ENCODE measurements at regions not wholly inside any gene's neighbourhood (a gene's known extent, or its start where the extent isn't known, plus 50 kb on each side); places are given as distances from the start of the nearest gene placed in this dataset.
"Not testable (repeated sequence)": the region's sequence is repeated elsewhere in the genome, so short reads cannot be mapped to it uniquely, and the experiment has no call there.

GRCh38 chr9:78172610-78173009, 63.3 kb upstream of the CEP78 start:
- not testable (repeated sequence) for DNase-seq (ENCODE audit: low read depth in 2 of 2)

DNA sequence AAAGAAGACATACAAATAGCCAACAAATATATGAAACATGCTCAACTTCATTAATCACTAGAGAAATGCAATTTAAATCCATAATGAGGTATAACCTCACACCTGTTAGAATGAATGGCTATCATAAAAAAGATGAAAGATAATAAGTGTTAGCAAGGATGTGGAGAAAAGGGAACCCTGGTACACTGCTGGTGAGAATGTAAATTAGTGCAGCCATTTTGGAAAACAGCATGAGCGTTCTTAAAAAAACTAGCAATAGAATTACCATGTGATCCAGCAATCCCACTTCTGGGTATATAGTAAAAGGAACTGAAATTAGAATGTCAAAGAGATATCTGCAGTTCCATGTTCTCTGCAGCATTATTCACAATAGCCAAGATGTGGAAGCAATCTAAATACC, 64.2 kb upstream of the CEP78 start:
- DNase-seq (ENCODE audit: low read depth in 2 of 2) = no peak

DNA sequence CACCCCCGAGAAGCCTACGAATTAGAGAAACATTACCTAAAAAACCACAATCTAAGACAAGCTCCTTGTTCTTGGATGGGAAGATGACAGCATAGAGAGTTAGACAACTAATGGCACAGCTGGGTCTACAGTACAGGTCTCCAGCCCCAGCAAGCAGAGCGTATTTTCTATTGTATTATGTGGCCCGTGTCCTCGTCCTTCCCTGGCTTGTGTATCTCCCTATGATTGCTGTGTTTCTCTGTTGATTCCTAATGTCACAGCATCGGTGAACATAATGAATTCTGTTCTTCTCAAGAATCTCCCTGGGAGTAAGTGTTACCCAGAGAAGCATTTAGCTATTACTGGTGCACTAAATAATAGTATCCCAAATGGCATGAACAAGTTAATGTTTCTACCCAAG, 66.8 kb upstream of the CEP78 start:
- DNase-seq (ENCODE audit: low read depth in 2 of 2) = no peak

DNA sequence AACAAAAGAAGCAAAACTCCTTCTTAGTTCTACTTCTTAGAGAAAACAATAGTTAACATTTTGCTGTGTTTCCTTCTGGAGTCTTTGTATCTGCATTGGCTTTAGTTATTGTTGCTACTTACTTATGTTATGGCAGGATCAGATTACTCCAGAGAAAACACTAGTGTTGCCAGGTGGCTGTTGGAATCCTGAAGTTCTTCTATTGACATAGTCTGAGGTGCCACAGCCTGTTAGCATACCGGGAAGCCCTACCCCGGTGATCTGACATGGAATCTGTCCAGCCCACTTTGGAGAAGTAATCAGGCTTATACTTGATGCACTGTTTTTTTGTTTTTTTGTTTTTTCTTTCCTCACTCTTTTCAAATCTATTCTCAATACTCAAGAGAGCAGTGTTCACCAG, 68.5 kb upstream of the CEP78 start:
- no peak for DNase-seq (ENCODE audit: low read depth in 2 of 2)

DNA sequence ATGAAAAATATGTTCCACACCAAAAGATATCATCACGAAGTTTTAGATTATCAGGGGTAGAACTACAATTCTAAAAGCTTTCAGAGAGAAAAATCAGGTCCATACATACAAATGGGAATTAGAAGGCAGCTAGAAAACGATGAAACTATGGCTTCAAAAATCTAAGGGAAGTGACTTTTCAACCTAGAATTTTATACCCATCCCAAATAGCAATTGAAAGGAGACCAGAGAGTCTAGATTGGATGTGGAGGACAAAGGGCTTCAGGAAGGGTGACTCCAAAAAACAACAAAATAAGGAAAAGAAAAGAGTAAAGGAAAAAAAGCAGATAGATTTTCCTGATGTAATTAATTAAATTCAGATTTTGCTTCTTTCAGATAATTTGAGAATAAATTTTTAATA, 72.0 kb upstream of the CEP78 start:
- no peak for DNase-seq (ENCODE audit: low read depth in 2 of 2)

DNA sequence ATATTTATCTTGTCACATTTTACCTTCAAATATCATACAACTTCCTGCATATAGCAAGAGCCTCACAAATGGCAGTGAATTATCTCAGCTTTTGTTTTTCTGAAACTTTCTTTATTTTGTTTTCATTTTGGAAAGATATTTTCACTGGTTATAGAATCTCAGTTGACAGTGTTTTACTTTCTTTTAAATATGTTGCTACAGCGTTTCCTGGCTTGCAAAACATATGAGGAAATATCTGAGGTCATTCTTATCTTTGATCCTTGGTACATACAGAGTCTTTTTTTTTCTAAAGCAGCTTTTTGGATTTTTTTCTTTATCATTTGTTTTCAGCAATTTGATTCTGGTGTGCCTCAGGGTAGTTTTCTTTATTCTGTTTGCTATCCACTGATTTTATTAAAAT, 77.6 kb upstream of the CEP78 start:
- no peak for DNase-seq (ENCODE audit: low read depth in 2 of 2)

DNA sequence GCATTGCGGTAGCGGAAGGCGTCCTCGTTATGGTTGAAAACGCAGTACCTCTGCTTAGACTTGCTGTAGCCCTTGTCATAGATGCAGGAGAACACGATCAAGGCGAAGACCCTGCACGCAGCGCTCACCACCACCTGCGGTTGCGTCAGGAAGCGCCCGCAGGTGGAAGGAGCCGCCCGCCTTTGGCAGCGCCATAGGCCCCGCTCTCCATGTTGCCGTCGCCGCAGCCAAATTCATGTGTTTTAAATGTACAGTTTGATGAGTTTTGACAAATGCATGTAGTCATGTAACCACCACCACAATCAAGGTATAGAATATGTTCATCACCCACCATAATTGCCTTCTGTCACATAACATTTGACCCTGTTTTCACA, 84.9 kb upstream of the CEP78 start:
- DNase-seq (ENCODE audit: low read depth in 2 of 2) = no peak

DNA sequence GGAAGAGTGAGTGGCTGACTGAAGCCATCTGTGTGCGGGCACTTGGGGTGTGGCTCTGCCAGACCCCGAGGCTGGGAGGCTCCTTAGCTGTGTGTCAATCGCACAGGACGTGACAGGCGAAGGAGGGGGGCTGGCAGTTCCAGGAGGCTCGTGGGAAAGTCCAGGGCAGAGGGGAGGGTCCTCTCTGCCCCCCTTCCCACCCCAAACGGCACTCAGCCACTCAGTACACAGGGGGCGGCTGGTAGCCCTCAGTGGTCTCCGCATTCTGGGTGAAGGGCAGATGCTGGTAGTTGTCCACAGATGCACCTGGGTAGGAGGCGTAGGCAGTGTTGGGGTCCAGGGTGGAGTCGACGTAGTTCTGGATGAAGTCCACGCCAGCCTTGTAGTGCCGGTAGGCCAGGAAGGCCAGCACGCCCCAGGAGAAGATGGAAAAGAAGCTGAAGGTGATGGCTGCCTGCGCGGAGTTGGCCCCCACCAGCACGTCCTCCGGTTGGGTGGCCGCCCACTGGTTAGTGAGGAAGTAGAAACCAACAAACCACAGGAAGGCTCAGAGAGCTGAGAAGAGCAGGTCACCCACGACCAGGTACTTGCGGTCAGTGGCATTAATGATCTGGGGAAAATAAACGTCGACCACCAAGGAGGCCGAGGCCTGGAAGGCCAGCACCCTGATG, 85.4 kb upstream of the CEP78 start:
- DNase-seq (ENCODE audit: low read depth in 2 of 2) = no peak

DNA sequence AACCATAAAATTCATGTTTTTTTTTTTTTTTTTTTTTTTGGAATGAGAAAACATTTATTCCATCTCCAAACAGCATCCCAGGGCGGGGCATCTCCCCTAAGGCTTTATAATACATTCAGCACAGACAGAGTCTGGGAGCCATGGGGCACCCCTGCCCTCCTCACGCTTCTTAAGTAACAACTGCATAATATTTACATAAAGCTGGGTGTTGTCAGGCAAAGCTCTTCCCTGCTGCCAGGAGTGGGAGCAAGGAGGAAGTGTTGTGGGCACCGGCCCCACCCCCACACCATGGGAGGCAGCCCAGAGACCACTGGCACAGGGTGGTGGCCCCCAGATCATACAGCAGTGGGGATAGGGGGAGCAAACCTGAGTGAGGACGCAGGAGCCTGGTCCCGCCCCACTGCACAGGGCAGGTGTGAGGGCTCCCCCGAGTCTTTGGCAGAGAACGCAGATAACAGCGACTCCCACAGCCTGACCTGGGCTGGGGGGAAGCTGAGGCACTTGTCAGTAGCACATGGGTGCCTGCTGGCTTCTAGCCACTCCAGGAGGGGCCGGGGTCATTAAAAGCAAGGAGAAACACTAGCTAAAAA, 86.1 kb upstream of the CEP78 start:
- DNase-seq (ENCODE audit: low read depth in 2 of 2) = no peak

DNA sequence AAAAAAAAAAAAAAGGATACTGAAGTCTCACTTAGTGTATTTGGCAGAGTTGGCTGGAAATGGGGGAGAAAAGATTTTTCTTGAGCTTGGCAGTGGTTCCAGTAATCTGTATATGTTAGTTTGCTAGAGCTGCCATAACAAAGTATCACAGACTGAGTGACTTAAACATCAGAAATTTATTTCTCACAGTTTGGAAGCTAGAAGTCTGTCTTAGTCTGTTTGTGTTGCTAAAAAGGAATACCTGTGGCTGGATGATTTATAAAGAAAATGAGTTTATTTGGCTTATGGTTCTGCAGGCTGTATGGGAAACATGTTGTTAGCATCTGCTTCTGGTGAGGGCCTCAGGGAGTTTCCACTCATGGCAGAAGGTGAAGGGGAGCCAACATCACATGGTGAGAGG, 89.6 kb upstream of the CEP78 start:
- DNase-seq (ENCODE audit: low read depth in 2 of 2) = no peak

GRCh38 chr9:78144663-78145377, 91.1 kb upstream of the CEP78 start:
- no peak for DNase-seq (ENCODE audit: low read depth in 2 of 2)

- no peak for DNase-seq (ENCODE audit: low read depth in 2 of 2)
These were observed 91.9 kb upstream of the CEP78 start for GRCh38 chr9:78144008-78144381.

DNA sequence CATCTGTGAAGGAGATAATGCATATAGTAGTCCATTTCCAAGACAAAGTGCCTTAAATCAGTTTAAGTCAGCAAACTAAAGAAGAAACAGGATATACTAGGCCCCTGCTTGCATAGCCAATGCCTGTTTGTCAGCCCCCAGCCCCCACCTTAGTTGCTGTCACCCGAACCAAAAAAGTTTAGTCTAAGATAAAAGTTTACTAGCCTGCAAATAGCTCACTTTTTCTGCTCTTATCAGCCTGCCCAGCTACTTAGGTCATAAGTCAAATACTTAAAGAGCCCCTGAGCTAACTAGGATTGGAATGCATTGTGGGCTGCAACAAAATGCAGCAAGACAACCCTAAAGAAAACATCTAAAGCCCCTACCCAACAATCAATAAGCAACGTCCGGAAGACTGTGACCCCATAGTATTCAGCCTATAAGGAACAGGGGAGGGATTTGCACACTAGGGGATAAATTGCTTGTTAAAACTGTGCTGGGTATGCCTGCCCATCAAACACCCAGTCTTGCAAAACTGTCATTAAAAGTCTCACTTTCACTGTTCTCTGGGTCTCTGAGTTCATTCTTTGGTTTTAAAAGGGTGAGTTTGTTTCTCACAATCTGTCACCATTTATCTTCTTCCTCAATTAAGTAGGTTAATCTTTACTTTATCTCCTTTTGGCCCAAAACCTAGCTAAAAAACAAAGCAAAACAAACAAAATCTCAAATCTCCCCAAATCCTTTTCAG, 92.4 kb upstream of the CEP78 start:
- no peak for DNase-seq (ENCODE audit: low read depth in 2 of 2)

DNA sequence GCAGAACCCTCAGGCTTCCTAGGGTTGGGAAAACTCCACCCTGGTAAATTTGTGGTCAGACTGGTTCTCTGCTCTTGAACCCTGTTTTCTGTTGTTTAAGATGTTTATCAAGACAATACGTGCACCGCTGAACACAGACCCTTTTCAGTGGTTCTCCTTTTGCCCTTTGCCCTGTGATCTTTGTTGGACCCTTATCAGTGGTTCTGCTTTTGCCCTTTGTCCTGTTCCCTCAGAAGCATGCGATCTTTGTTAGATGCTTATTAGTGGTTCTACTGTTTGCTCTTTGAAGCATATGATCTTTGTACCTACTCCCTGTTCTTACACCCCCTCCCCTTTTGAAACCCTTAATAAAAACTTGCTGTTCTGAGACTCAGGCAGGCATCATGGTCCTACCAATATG, 93.6 kb upstream of the CEP78 start:
- not testable (repeated sequence) for DNase-seq (ENCODE audit: low read depth in 2 of 2)

- no peak for DNase-seq (ENCODE audit: low read depth in 2 of 2)
These were observed 102.1 kb upstream of the CEP78 start for GRCh38 chr9:78133751-78134150.

DNA sequence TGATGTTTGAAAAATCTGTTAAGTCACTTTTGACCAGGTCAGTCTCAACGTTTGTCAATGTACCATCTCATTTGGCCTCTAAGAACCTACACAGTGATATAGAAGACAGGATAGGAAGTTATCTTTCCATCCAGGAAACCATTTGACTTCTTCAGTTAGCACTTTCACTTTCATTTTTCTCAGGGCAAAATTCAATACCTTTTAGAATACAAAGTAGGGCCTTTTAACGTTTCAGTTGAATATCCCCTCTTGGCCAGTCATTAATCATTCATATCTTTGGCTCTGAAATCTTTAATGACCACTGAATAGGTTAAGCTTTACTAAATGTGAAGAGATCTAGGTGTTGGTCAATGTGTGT, 101.1 kb upstream of the GNAQ start:
- DNase-seq (ENCODE audit: low read depth in 2 of 2) = no peak

DNA sequence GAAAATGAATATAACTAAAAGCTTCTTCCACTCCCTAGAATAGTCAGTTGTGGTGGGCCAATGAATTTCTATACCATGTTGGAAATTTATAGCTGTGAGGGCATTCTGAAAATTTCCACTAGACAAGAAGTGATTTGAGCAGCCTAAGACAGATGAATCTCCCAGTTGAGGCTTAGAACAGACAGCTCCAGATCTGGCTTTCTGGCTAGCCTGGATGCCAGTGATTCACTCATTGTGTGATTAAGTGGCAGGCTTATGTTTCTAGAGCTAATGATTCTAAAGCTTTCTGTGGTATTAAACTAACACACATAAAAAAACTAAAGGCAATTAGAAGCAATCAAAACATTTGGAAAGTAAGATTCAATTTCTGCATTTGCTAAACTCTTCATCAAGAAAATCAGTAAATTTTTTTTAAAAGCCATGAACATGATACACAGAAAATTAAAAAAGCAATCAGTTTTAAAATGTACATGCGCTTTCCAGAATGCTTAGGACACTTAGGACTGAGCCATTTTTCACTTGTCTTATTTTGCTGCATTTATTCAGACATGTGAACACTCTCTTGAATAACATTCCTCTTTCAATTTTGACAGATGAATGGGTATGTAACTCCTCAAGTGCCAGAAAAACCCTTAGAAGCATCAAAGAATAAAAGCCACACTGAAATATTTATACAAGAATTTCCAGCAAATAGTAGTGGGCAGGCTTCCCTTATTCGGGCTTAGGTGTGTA, 100.5 kb upstream of the GNAQ start:
- DNase-seq (ENCODE audit: low read depth in 2 of 2) = no peak

- no peak for DNase-seq (ENCODE audit: low read depth in 2 of 2)
These were observed 99.2 kb upstream of the GNAQ start for GRCh38 chr9:78130853-78131252.

- no peak for DNase-seq (ENCODE audit: low read depth in 2 of 2)
These were observed 98.4 kb upstream of the GNAQ start for GRCh38 chr9:78130004-78130403.

DNA sequence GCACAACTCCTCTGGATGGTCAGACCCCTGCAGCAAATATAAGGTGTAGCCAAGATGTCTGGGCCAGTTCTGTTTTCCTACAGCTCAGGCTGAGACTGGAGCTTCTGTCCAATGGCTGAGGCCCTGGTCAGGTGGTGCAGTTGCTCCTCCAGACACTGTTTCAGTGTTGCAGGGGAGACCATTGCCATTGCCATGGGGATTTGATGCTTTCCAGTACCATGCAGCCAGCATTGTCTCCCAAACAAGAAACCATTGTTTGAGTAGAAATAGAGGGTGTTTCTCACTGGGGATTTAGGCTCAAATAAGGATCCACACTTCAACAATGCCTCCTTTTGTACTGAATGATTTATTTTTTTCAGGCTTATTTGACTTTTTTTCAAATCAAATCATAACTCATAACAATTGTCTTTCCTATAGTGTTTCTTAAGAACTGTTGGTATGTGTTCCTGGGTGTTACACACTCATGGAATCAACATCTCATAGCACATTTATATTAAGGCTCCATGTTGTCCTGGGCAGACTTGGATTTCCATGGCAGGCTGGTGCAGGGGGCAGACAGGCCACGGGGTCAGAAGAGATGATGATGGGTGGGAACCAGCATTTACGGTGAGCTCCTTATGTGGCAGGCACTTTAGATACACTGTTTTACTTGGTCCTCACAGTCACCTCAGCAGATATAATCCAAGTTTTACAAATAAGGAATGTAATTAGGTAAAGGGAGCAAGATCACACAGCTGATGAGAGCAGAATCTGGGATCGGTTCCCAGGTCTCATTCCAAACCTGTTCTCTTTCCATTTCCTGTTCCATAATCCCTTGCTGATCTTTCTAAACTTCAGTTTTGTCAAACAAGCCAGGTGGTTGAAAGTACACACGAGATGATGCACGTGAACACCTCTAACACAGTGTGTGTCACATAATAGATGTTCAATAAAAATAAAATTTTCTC, 95.9 kb upstream of the GNAQ start:
- no peak for DNase-seq (ENCODE audit: low read depth in 2 of 2)

DNA sequence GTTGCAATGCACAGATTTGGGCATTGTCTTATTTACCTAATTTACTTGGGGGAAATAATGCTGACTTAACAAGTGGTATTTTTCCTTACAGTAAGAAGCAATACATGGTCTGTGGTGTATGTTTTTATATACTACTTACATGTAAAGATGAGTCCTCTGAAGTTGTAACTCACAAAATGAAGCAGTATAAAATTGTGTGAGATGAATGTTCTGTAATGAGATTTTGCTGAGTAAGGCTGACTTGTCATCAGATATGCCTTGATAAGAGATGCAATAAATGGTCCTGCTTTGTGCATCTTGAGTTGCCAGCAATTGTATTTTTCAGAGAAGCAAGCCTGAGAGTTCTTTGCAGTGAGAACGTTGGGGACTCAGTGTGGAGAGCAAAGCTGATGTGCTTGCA, 92.2 kb upstream of the GNAQ start:
- no peak for DNase-seq (ENCODE audit: low read depth in 2 of 2)
